Muscle of back (tissue), 3 donors: ENCODE measurements at regions not wholly inside any gene's neighbourhood (a gene's known extent, or its start where the extent isn't known, plus 50 kb on each side); places are given as distances from the start of the nearest gene placed in this dataset.
"Not testable (repeated sequence)": the region's sequence is repeated elsewhere in the genome, so short reads cannot be mapped to it uniquely, and the experiment has no call there.

Experiments
- DNase-seq, 3 donors: peaks; one replicate each; pipeline versions ENCODE4 v3.0.0 to v3.0.0-alpha.2; 2013

- DNase-seq: peak in 2 of 3 donors; percentile 46 to 61
Observed at GRCh38 chr2:2664989-2665833, 334.1 kb upstream of the MYT1L start.

- no peak for DNase-seq
Observed at GRCh38 chr2:2663401-2664036, 332.4 kb upstream of the MYT1L start.

GRCh38 chr2:2662847-2663356 lies 331.8 kb upstream of the MYT1L start:
- DNase-seq: no peak

DNA sequence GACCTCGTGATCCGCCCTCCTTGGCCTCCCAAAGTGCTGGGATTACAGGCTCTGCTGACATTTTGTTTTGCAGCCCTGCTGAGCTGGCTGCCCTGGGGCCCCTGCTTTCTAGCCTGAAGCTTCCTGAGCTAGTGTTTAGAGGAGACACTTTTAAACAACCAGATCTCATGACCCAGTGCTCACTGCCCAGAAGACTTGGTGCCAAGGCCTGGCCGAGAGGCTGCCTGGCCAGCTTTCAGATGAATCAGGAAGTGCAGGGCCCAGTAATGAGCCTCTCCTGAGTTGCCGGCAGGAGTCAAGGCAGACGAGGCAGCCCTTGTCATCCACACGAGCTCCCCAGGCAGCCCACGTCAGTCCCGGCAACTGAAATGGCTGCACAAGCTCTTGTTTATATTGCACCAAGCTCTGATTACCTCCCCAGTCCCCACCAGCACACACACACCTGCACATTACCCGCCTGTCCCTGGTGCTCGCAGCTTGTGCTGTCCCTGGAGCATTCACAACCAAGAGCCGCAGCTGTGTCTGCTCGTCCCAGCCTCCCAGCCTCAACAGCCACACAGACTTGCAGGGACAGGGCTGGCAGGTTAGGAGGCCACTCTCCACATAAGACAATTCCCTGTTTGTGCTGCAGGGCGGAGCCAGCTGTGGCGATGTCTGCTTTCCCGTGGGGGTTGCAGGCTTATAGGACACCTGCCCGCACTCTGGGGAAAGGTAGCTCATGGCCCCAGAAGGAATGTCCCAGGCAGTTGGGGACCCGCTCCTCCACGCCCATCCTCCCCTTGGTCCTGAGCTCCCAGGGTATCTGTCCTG lies 331.2 kb upstream of the MYT1L start:
- DNase-seq: peak in 1 of 3 donors; percentile 29

- DNase-seq: no peak
Observed at GRCh38 chr2:2660789-2661355, 329.8 kb upstream of the MYT1L start.

- DNase-seq: no peak
Observed at GRCh38 chr2:2657121-2657962, 326.3 kb upstream of the MYT1L start.

DNA sequence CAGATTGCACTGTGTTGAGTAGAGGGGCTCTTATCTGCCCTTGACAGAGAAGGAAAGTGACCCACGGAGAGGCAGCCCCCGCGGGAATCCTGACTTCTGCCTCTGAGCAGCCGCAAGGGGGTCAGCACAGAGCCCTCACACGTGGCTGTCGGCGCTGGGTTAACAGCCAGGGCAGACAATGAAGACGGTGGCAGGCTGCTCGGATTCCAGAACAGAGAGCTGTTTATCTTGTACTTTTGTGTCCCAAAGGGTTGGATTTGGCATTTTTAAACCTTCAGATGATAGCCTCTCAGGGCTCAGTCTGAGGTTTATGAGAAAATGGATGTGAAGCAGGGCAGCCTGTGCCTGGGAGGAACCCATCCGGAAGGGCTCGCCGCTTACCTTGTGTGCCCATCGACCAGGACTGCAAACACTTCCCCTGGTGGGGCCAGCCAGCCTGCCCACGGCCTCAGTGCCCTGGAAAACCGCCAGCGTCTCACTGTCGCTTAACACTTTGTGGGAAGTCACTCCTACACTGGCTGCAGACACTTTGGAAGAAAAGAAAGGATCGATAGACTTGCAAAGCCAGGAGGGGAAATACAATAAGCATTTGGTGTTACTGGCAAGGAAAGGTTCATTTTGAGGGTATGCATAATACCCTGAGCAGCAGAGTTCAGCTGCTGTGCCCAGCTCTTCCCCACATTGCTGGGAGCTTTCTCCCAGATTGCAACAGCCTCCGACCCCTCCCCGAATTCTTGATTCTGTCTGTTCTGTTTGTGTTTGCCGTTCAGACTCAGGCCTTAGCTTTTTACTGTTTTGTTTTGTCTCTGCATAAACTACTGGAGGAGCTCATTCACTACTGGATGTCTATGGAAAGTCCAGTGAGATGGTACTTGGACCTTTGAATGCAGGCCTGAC lies 325.3 kb upstream of the MYT1L start:
- no peak for DNase-seq

DNA sequence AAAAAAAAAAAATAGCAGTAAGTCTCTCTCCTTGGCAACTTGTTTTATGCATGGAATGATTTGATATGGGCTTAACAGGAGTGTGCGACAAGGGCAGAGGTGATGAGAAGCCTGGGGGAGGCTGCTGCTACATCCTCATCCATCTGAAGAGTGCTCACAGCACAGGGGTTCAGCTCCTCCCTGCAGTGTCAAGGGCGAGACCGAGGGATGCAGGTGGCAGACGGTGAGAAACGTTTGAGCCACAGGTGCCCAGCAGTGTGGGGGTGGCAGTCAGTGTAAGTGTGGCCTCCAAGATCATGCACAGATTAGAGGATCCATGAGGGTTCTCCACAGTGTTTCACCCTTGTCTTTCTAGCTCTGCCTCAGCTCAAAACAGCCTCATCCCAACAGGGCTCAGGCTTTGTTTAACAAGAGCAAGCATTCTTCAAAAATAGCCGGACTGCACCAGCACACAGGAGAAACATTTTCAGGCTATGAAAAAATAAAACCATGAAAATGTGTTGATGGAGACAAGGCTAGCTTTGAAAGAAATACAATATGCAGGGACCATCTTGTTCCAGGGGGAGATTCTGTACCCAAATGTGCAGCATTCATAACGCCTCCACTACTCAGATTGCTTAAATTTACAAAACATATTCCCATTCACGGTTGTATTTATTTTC lies 324.5 kb upstream of the MYT1L start:
- DNase-seq: no peak

- no peak for DNase-seq
Observed at GRCh38 chr2:2653231-2653630, 322.2 kb upstream of the MYT1L start.

DNA sequence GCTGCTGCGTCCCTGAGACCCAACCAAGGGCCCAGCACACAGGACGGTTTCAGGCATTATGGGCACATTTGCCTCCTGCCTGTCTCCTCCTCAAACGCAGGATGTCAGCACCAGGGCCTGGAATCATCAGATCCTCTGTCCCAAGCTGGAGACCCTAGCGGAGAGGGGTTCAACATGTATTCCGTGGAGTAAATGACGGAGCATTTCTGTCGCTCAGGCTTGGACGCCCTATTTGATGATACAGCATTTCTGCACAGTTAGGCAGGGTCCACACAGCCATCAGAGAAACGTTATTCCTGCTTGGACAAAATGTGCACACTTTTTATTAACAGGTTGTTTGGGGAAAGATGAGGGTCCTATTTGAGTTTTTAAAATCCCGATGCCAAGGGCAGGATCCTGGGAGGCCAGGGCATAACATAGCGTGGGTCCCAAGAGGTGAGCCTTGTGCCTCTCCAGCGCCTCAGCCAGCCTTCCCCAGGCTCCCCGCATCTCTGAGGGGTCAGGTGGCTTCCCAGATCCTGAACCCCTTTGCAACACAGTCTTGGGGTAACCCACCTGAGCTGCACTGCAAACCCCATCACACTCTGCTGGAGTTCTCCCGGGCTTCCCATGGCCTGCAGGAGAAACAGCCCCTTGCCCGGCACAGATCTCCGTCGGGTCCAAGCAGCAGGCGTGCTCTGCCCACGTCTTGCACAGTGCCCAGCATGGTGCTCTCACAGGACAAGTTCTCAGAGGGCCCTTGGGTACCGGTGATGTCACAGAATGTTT lies 319.7 kb upstream of the MYT1L start:
- no peak for DNase-seq

GRCh38 chr2:2649109-2650072 lies 318.3 kb upstream of the MYT1L start:
- no peak for DNase-seq

- DNase-seq: no peak
Observed at GRCh38 chr2:2648094-2648493, 317.0 kb upstream of the MYT1L start.

GRCh38 chr2:2647141-2647541 lies 316.1 kb upstream of the MYT1L start:
- DNase-seq: no peak

GRCh38 chr2:2646433-2647051 lies 315.5 kb upstream of the MYT1L start:
- DNase-seq: no peak

DNA sequence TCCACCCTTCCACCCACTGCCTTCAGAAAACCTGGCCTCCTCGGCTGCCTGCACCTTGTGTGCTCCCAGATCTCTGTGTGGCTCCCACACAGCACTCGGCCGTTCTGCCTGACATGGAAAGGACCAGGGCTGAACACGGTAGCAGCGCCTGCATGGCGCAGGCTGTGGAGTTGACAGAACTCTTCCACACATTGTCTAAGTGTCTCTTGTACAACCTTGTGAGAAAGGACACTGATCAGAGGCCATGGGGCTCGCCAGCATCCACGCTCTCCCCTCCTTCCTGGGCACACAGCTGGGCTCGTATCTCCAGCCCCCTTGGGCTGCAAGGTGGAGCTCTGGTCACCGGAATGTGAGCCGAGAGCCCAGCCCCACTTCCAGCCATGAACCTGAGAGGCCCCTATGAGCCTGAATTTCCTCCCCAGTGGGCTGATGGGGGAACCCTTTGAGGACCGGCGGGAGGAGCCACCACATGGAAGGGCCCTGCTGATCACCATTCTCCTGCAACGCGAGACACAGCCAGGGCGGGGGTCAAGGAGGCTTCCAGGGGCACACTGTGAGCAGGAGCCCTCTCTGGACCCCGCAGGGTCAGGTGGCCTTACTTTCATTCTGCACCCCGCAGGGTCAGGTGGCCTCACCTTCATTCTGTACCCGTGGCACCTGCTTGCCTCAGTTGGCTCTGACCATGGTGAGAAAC lies 314.2 kb upstream of the MYT1L start:
- no peak for DNase-seq

DNA sequence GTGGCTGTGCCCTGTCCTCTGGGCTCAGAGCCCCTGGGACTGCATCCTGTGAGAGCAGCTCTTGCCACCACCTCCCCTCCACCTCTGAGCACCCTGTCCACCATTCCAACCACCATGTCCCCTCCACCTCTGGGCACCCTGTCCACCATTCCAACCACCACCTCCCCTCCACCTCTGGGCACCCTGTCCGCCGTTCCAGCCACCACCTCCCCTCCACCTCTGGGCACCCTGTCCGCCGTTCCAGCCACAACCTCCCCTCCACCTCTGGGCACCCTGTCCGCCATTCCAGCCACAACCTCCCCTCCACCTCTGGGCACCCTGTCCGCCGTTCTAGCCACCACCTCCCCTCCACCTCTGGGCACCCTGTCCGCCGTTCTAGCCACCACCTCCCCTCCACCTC lies 313.7 kb upstream of the MYT1L start:
- not testable (repeated sequence) for DNase-seq
